ENCODE measurements at regions not wholly inside any gene's neighbourhood (a gene's known extent, or its start where the extent isn't known, plus 50 kb on each side); places are given as distances from the start of the nearest gene placed in this dataset.

DNA sequence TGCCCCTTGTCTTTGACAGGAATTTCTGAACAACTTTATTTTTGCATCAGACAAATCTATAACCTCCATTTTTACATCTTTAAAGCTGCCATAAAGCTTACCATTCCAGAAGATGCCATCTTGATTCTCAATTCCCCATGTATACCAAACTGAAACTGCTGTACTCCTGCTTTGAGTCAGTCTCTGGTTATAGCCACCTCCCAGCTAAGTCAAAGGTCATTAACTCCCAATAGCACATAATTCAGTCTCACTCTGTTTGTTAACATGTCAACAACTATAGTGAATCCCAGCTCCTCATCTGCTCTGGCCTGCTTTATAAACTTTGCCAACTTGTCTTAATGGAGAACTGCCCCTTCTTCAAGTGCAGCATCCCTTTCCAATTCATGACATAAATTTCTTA lies 343.6 kb downstream of the FRK start:
- DNase-seq: no peak

GRCh38 chr6:115712291-115712961 lies 348.3 kb downstream of the FRK start:
- no peak for DNase-seq

DNA sequence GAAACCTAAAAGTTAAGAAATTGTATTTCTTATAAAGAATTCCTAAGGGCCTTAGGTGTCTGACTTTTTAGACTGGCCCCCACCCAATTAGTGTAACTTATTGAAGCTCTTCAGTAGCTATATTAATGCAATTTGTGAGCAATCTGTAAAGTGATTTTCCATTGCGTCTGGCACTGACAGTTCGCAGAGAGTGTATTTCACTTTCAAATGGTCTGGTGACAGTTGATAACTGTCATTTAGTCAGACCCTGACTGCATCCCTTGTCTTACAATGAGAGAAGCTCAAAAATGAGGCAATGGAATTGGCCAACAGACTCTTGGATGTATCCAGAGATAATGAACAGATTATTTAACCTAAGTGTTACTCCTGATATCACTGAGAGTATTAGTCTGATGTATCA lies 351.8 kb downstream of the FRK start:
- DNase-seq: no peak

DNA sequence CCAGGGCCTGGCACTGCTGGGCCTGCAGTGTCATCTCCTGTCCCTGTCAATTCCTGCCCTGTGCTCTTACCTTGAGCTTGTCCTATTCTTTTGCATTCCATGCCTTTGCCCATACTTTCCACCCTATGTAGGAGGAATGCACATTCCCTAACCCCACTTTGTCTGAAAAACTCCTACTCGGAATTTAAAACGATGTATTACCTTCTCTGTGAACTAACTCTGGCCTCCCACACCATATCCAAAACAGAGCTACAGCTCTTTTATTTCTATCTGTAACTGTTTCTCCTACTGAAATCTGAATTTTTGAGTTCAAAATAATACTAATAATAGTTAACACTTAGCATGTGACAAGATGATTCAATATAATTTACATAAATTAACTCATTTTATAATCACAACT lies 353.7 kb downstream of the FRK start:
- DNase-seq: no peak

GRCh38 chr6:115706324-115706723 lies 354.4 kb downstream of the FRK start:
- DNase-seq: no peak

DNA sequence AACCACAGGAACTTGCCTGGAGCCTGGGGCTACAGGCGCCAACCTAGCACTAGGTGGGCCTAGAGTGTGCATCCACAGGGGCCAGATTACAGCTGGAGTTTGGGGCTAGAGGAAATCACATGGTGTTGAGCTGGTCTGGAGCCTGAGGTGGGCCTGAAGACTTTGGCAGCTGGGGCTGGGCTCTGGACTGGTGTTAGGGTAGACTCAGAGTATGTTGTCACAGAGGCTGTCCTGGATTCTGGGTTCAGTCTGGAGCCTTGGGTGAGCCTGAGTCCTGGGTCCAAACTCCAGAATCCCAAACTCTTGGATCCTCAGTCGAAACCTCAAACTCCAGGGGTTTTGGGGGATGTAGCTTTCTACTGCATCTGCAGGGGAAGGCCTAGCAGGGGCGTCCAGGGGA lies 356.7 kb downstream of the FRK start:
- no peak for DNase-seq

- no peak for DNase-seq
These were observed 369.3 kb downstream of the FRK start for GRCh38 chr6:115691433-115691832.

DNA sequence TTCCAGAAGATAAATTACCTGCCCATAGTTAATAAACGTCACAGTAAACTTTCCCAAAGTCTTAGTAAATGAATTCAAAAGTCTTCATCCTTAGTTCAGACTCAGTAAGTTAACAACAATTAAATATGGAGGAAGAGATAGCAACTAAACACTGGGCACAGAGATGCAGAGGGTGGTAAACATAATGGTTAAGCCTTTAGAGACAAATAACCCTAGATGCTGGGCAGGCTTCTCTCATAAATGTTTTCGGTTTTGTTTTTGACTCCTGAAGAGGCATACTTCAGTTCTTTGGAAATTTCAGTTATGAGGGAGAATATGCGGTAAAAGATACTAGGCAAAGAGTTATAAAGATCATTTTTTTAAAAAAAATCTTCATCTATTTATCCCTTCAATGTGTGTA lies 369.8 kb downstream of the FRK start:
- DNase-seq: no peak

- no peak for DNase-seq
These were observed 378.5 kb downstream of the FRK start for GRCh38 chr6:115681978-115682775.

GRCh38 chr6:115680621-115681020 lies 380.1 kb downstream of the FRK start:
- DNase-seq: no peak

GRCh38 chr6:115677198-115677597 lies 383.5 kb downstream of the FRK start:
- no peak for DNase-seq

GRCh38 chr6:115675443-115675842 lies 385.2 kb downstream of the FRK start:
- no peak for DNase-seq

GRCh38 chr6:115668781-115669180 lies 391.9 kb downstream of the FRK start:
- no peak for DNase-seq

DNA sequence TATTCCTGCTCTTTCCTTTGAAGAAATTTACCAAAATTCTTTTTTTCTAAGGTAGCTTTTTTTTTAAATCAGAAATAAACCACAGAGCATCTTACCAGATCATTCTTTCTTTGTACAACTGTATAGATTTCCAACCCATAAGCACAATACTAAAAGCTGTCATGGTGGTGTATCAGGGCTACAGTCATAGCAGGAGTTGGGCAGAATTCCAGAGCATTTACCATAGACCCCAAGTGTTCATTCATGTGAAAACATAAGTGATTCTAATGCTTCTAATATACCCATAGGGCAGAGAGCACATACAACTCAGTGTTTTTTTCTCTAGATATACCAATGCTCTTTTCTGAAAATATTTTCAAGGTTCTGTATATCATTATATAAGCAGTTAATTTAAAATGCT lies 392.5 kb downstream of the FRK start:
- DNase-seq: no peak

DNA sequence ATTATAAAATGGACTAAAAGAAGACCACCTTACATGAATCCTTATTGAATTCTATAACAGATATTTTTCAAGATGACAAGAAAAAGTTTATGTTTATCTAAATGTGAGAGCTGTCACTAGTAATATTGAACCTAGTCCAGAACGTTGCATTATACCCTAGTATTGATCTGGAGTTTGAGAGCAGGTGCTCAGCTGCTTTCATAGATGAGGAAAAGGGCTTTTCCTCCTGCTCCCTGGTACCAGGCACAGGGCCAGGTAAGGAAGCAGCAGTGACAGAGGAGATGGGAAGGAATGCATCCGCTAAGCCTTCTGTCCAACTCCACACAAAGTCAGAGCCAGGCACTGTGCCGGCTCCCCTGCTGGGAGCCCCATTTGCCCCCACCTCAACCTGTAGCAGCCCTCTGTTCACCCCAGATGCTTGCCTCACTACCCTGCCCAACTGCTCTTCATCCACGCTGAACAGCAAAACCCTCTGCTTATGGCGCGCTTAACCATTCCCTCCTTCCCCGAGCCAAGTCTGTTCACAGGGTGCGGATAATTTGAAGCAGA lies 393.1 kb downstream of the FRK start:
- DNase-seq: no peak

DNA sequence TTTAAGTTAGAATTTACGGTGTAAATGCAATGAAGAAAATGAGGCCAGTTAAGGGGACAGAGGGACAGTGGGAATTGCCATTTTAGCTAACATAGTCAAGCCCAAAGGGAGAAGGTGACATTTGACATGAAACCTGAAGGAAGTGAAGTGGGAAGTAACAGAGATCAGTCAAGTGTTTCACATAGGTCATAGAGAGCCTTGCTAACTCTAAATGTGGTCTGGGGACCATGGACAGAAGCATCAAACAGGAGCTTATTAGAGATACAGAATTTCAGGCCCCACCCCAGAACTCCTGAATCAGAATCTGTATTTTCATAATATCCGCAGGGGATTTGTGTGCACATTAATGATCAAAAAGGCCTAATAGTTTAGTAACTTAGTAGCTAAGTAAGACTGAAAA lies 393.7 kb downstream of the FRK start:
- DNase-seq: no peak

DNA sequence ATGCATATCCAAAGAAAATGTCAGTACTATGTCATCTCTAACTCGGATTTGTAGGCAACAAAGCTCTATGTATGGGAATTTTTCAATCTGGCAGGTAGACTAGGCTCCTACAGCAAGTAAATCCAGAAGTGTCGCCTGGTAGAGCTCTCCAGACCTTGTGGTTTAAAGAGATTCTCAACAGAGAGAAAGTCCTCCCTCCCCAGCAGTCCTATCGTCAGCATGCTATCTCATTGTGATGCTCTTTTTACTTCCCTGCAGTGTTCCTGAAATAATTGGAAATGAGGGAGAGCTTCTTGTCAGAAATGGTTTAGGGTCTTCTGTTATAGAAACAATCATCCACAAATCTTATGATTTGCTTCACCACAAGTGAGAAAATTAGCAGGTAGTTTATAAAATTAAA lies 395.4 kb downstream of the FRK start:
- DNase-seq: no peak

DNA sequence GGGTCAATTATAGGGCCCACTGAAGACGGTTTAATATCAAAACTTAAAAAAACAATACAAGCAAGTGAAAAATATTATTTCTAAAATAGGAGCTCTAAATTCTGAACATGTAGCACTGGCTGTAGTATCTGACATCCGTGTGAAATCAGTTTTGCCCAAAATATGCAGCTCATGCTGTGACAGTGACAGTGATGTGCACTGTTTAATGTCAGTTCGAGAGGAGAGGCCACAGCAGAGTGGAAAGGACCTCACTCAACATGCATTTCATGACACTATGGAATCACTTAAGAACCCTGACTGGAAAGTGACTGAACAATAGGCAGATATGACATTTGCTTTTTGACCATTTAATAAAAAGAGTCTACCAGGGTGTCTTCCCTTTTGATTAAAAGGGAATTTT lies 397.0 kb downstream of the FRK start:
- no peak for DNase-seq

DNA sequence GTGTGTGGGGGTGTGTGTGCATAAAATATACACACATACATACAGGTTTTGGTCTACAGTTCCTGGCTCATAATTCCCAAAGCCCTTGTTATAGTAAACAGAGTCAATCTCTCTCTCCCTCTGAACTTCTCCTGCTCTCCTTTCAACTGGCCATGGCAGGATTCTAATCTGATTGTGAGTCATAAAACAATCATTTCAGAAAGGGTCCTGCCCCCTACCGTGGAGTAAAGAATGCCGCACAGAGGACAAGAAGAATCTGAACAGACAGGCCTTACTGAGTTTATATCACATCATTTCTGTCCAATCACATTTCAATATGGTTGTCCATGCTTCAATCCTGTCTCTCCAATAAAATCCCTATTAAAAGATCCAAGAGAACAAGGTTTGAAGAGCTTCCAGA lies 416.9 kb downstream of the FRK start:
- DNase-seq: no peak

GRCh38 chr6:115634887-115635286 lies 425.8 kb downstream of the FRK start:
- DNase-seq: no peak

- no peak for DNase-seq
These were observed 426.6 kb downstream of the FRK start for GRCh38 chr6:115634131-115634530.

- DNase-seq: no peak
These were observed 429.7 kb downstream of the FRK start for GRCh38 chr6:115631028-115631427.

DNA sequence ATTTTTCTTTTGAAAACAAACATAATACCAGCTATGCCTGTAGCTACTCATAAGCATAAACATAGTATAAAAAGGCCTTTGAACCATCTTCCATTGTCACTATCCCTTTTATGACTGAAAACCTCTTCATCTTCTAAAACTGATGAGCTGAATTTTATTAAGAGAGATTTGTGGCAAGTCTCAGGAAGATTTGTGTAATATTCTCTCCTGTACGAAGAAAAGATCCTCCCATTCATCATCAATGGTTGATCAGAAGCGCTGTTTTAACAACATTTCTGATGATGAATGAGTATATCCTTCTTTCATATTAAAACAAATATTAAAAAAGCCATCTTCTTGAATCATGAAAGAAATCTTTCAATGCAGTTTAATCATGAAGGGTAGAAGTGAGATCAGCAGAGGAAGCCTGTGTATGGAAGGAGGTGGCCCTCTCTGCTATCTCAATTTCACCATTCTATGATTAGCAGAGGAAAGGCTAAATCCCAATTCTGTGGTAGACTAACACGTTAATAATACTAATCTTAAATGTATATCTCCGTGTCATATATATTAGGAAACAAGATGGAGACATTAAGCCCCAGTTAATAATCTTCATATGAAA lies 430.2 kb downstream of the FRK start:
- DNase-seq: no peak

GRCh38 chr6:115629415-115629814 lies 431.3 kb downstream of the FRK start:
- no peak for DNase-seq
